ENCODE measurements at regions not wholly inside any gene's neighbourhood (a gene's known extent, or its start where the extent isn't known, plus 50 kb on each side); places are given as distances from the start of the nearest gene placed in this dataset.
"Not testable (repeated sequence)": the region's sequence is repeated elsewhere in the genome, so short reads cannot be mapped to it uniquely, and the experiment has no call there.

DNA sequence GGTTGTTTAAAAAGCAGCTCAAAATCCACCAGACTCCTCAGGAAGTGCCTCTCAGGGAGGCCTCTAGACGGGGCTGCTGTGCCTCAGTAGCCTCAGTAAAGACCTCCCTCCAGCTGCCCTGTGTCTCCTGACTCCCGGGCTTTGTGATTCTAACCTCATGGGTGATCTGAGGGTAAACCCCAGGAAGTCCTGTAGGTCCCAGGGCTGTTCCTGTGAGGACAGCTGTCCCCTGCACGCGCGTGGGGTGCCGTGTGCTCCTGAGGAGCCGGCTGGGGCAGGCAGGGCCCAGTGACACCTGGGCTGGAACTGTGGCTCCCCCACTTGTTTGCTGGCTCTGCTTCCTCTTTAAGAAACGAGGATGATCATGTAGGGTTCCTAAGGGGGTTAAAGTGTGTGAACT lies 359.9 kb downstream of the BCL2L11 start:
- TF ChIP-seq POLR2A, CTCF, POLR2AphosphoS5 (IDR thresholded peaks at IDR 0.05): not testable (repeated sequence)

Data from sigmoid colon (tissue), 4 donors.